Caco-2 (cell line): ENCODE measurements at regions not wholly inside any gene's neighbourhood (a gene's known extent, or its start where the extent isn't known, plus 50 kb on each side); places are given as distances from the start of the nearest gene placed in this dataset.

Experiments
- BruUV-seq: library from RNA; stranded (reverse); fragments of 400-500 nt; replicated peaks from 2 replicates; lab custom pipeline; 2021; lab: Mats Ljungman, UMichigan
- CTCF ChIA-PET: fragments of 300-600 bp; sonication (Branson Sonifier 250); formaldehyde crosslinking; loops from one replicate; lab custom pipeline; 2022; ENCODE audit warnings: antibody characterized with exemption; lab: Charles Lee
- POLR2A ChIA-PET: fragments of 300-600 bp; sonication (Branson Sonifier 250); formaldehyde crosslinking; loops from one replicate; lab custom pipeline; 2022; ENCODE audit warnings: antibody characterized with exemption; lab: Charles Lee
- DNase-seq, 2 experiments: peaks; one replicate each; pipeline versions ENCODE4 v3.0.0 to v3.0.0-alpha.2; 2020 to 2022
- H3K27me3 ChIP-seq: replicated peaks from 2 replicates; pipeline ENCODE4 v1.6.0; 2011; ENCODE audit warnings: low read length; ENCODE audit not compliant: control insufficient read depth, insufficient read depth
- H3K36me3 ChIP-seq: 2 replicates; pipeline ENCODE4 v1.5.1; 2011; ENCODE audit warnings: low read length; ENCODE audit not compliant: control insufficient read depth, insufficient read depth
- H3K4me1 ChIP-seq: fragments of 250-450 bp; sonication (Bioruptor Pico); 2 replicates; pipeline ENCODE4 v1.5.1; 2020; ENCODE audit warnings: mild to moderate bottlenecking
- H3K4me3 ChIP-seq: 2 replicates; pipeline ENCODE4 v1.5.1; 2011; ENCODE audit warnings: low read depth, mild to moderate bottlenecking, control low read depth, low read length
- H3K9me3 ChIP-seq: fragments of 250-450 bp; sonication (Bioruptor Pico); 2 replicates; pipeline ENCODE4 v1.5.1; 2020; ENCODE audit warnings: mild to moderate bottlenecking, moderate library complexity
- H3K27ac Mint-ChIP-seq: one replicate; pipeline ENCODE4 v1.8.0; 2022; ENCODE audit warnings: mixed read lengths; ENCODE audit not compliant: unreplicated experiment
- H3K27me3 Mint-ChIP-seq: one replicate; pipeline ENCODE4 v1.8.0; 2022; ENCODE audit warnings: mixed read lengths; ENCODE audit not compliant: insufficient read depth, unreplicated experiment
- H3K36me3 Mint-ChIP-seq: one replicate; pipeline ENCODE4 v1.8.0; 2022; ENCODE audit warnings: mild to moderate bottlenecking, mixed read lengths; ENCODE audit not compliant: insufficient read depth, unreplicated experiment
- H3K4me1 Mint-ChIP-seq: one replicate; pipeline ENCODE4 v1.8.0; 2022; ENCODE audit warnings: low read depth, mixed read lengths; ENCODE audit not compliant: unreplicated experiment
- H3K4me3 Mint-ChIP-seq: one replicate; pipeline ENCODE4 v1.8.0; 2022; ENCODE audit warnings: mild to moderate bottlenecking, moderate library complexity, mixed read lengths; ENCODE audit not compliant: unreplicated experiment
- H3K9me3 Mint-ChIP-seq: one replicate; pipeline ENCODE4 v1.8.0; 2022; ENCODE audit warnings: mixed read lengths; ENCODE audit not compliant: unreplicated experiment
- intact Hi-C: fragments of 100-400 bp; cut with micrococcal nuclease; formaldehyde crosslinking; loops from one replicate; pipeline ENCODE4 v1.10.0; 2022; ENCODE audit not compliant: unreplicated experiment
- TF ChIP-seq, protein P1 (sequence below), 2 experiments: fragments of 200-600 bp in 1 of 2; IDR thresholded peaks; 1 replicate in 1 of 2; 2 replicates in 1 of 2; pipeline versions ENCODE4 v1.5.1 to v1.8.0; 2011 to 2022; ENCODE audit warnings: antibody characterized with exemption in 1 of 2, control low read depth in 1 of 2, inconsistent platforms in 1 of 2, low read depth in 1 of 2, low read length in 1 of 2, mild to moderate bottlenecking in 1 of 2, moderate library complexity in 1 of 2; ENCODE audit not compliant: insufficient read depth in 1 of 2, severe bottlenecking in 1 of 2, unreplicated experiment in 1 of 2

DNA sequence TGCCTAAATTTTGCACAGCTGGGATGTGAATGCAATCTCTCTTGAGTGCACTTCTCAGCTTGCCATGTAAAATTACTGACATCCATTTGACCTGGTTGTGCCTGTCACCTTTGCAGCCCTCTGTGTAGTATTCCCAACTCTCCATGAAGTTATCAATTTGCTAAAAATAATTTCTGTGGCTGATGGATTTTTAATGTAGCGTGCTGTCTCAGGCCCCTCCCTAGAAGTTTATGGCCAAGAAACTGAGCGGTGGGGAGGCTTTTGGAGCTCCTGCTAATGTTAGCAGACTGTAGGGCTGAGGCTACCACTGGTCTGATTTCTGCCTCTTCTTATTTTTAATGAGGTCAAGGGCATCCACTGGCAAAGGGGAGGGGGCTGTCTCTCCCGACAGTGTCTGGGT is 577.0 kb upstream of the DPP6 start:
- TF ChIP-seq, protein P1, sequence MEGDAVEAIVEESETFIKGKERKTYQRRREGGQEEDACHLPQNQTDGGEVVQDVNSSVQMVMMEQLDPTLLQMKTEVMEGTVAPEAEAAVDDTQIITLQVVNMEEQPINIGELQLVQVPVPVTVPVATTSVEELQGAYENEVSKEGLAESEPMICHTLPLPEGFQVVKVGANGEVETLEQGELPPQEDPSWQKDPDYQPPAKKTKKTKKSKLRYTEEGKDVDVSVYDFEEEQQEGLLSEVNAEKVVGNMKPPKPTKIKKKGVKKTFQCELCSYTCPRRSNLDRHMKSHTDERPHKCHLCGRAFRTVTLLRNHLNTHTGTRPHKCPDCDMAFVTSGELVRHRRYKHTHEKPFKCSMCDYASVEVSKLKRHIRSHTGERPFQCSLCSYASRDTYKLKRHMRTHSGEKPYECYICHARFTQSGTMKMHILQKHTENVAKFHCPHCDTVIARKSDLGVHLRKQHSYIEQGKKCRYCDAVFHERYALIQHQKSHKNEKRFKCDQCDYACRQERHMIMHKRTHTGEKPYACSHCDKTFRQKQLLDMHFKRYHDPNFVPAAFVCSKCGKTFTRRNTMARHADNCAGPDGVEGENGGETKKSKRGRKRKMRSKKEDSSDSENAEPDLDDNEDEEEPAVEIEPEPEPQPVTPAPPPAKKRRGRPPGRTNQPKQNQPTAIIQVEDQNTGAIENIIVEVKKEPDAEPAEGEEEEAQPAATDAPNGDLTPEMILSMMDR (IDR thresholded peaks at IDR 0.05; ENCODE audit: insufficient read depth in 1 of 2, low read depth in 1 of 2, low read length in 1 of 2, severe bottlenecking in 1 of 2, unreplicated experiment in 1 of 2) = no peak
- CTCF ChIA-PET = no interaction called here
- H3K4me3 ChIP-seq = no peak overlapping the region
- no peaks in the 10 kb centered on the region for H3K27me3 ChIP-seq
- H3K4me1 ChIP-seq = no peaks in the 10 kb centered on the region
- no peaks in the 10 kb centered on the region for H3K36me3 Mint-ChIP-seq
- BruUV-seq = no TSS peak
- H3K9me3 Mint-ChIP-seq = peaks cover 2% of the 10 kb centered on the region
- no peak overlapping the region for H3K27ac Mint-ChIP-seq
- no peaks in the 10 kb centered on the region for H3K4me1 Mint-ChIP-seq
- H3K27me3 Mint-ChIP-seq = peaks cover 4% of the 10 kb centered on the region
- no peak overlapping the region for H3K4me3 Mint-ChIP-seq
- no peaks in the 10 kb centered on the region for H3K36me3 ChIP-seq
- intact Hi-C loops = no loop called here
- DNase-seq = no peak
- POLR2A ChIA-PET = no interaction called here
- no peaks in the 10 kb centered on the region for H3K9me3 ChIP-seq

DNA sequence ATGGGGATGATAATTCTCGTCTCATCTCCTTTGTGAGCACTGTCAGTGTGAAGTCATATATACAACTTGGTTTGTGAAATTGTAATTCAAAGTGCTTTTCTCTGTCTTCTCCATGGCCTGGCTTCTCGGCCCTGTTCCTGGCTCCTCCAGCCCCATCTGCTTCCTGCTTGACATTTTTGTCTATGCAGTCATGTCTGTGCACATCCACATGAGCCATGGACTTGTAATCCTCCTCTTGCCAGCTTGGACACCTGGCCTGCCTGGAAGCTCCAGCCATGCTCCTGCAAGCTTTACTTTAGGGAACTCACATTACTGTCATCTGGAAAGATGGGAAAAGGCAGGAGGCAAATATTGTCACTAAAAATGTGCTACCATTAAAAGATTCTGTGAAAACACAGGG is 576.0 kb upstream of the DPP6 start:
- POLR2A ChIA-PET = no interaction called here
- Mint-ChIP-seq H3K4me1 (no peaks in the 10 kb centered on the region), H3K27ac (no peak overlapping the region), H3K27me3 (no peaks in the 10 kb centered on the region), H3K9me3 (peaks cover 11% of the 10 kb centered on the region), H3K4me3 (no peak overlapping the region), H3K36me3 (no peaks in the 10 kb centered on the region)
- TF ChIP-seq, protein P1 (IDR thresholded peaks at IDR 0.05; ENCODE audit: insufficient read depth in 1 of 2, low read depth in 1 of 2, low read length in 1 of 2, severe bottlenecking in 1 of 2, unreplicated experiment in 1 of 2) = no peak
- Histone ChIP-seq H3K4me1 (no peaks in the 10 kb centered on the region), H3K27me3 (no peaks in the 10 kb centered on the region), H3K4me3 (no peak overlapping the region), H3K9me3 (peaks cover 6% of the 10 kb centered on the region; the same call in 1 of the 2 replicates), H3K36me3 (no peaks in the 10 kb centered on the region)
- intact Hi-C loops = no loop called here
- no peak for DNase-seq
- BruUV-seq = no TSS peak
- CTCF ChIA-PET = no interaction called here

GRCh38 chr7:153496257-153496656 is 555.9 kb upstream of the DPP6 start:
- Mint-ChIP-seq H3K27me3 (no peaks in the 10 kb centered on the region), H3K9me3 (peaks cover 49% of the 10 kb centered on the region), H3K4me3 (no peak overlapping the region), H3K36me3 (no peaks in the 10 kb centered on the region), H3K4me1 (no peaks in the 10 kb centered on the region), H3K27ac (no peak overlapping the region)
- H3K27me3 ChIP-seq = no peaks in the 10 kb centered on the region
- no peaks in the 10 kb centered on the region for H3K9me3 ChIP-seq
- no peak overlapping the region for H3K4me3 ChIP-seq
- no peak for DNase-seq
- ChIA-PET POLR2A (no interaction called here), CTCF (no interaction called here)
- TF ChIP-seq, protein P1 (IDR thresholded peaks at IDR 0.05; ENCODE audit: insufficient read depth in 1 of 2, low read depth in 1 of 2, low read length in 1 of 2, severe bottlenecking in 1 of 2, unreplicated experiment in 1 of 2) = no peak
- H3K4me1 ChIP-seq = no peaks in the 10 kb centered on the region
- intact Hi-C loops = no loop called here
- H3K36me3 ChIP-seq = no peaks in the 10 kb centered on the region
- no TSS peak for BruUV-seq
